IPS DF 6.9 (cell line): ENCODE measurements at regions not wholly inside any gene's neighbourhood (a gene's known extent, or its start where the extent isn't known, plus 50 kb on each side); places are given as distances from the start of the nearest gene placed in this dataset.

Experiments
- DNase-seq: peaks from one replicate; pipeline ENCODE4 v3.0.0-alpha.2; 2013; ENCODE audit warnings: low read depth, low spot score
- H3K27ac ChIP-seq: one replicate; pipeline ENCODE4 v1.5.1; 2013; ENCODE audit warnings: low read length, control low read depth
- H3K27me3 ChIP-seq: 2 replicates; pipeline ENCODE4 v1.6.1; 2013; ENCODE audit warnings: mild to moderate bottlenecking, low read length; ENCODE audit not compliant: control insufficient read depth, insufficient read depth
- H3K36me3 ChIP-seq: 2 replicates; pipeline ENCODE4 v1.6.1; 2013; ENCODE audit warnings: low read length; ENCODE audit not compliant: control insufficient read depth, insufficient read depth
- H3K4me1 ChIP-seq: 2 replicates; pipeline ENCODE4 v1.6.1; 2013; ENCODE audit warnings: low read length; ENCODE audit not compliant: control insufficient read depth, insufficient read depth
- H3K4me3 ChIP-seq: 2 replicates; pipeline ENCODE4 v1.5.1; 2013; ENCODE audit warnings: mild to moderate bottlenecking, low read length
- H3K9me3 ChIP-seq: 2 replicates; pipeline ENCODE4 v1.6.1; 2013; ENCODE audit warnings: low read length, inconsistent platforms; ENCODE audit not compliant: control insufficient read depth, insufficient read depth
- WGBS: extraction: QIAGEN DNeasy Blood & Tissue Kit; methylation state at CpG from one replicate; pipeline ENCODE4 v1.1.7; 2013; ENCODE audit warnings: mixed read lengths, missing lambda C conversion rate; ENCODE audit not compliant: insufficient read length, insufficient coverage; 5-methylcytosine and 5-hydroxymethylcytosine counted together

GRCh38 chr5:26014206-26014605 is 1024.2 kb downstream of the CDH9 start:
- H3K9me3 ChIP-seq = no peaks in the 10 kb centered on the region
- DNase-seq = no peak
- no CpG with 5 or more reads among the region's 1 CpG for WGBS
- H3K36me3 ChIP-seq = no peaks in the 10 kb centered on the region
- no peak overlapping the region for H3K27ac ChIP-seq
- H3K27me3 ChIP-seq = no peaks in the 10 kb centered on the region
- no peaks in the 10 kb centered on the region for H3K4me1 ChIP-seq
- H3K4me3 ChIP-seq = no peak overlapping the region

GRCh38 chr5:26012078-26012477 is 1026.3 kb downstream of the CDH9 start:
- no CpG with 5 or more reads among the region's 1 CpG for WGBS
- H3K27me3 ChIP-seq = no peaks in the 10 kb centered on the region
- DNase-seq = no peak
- H3K4me1 ChIP-seq = no peaks in the 10 kb centered on the region
- no peak overlapping the region for H3K4me3 ChIP-seq
- H3K9me3 ChIP-seq = no peaks in the 10 kb centered on the region
- H3K27ac ChIP-seq = no peak overlapping the region
- no peaks in the 10 kb centered on the region for H3K36me3 ChIP-seq

- H3K4me1 ChIP-seq = no peaks in the 10 kb centered on the region
- H3K9me3 ChIP-seq = no peaks in the 10 kb centered on the region
- H3K27me3 ChIP-seq = no peaks in the 10 kb centered on the region
- H3K27ac ChIP-seq = no peak overlapping the region
- no peaks in the 10 kb centered on the region for H3K36me3 ChIP-seq
- DNase-seq = peak; percentile 52
- no peak overlapping the region for H3K4me3 ChIP-seq
- WGBS = no CpG with 5 or more reads among the region's 6 CpGs
Measured at GRCh38 chr5:26009742-26010141, 1028.6 kb downstream of the CDH9 start.

- Histone ChIP-seq H3K27me3 (no peaks in the 10 kb centered on the region), H3K9me3 (no peaks in the 10 kb centered on the region), H3K27ac (no peak overlapping the region), H3K4me1 (no peaks in the 10 kb centered on the region), H3K4me3 (no peak overlapping the region), H3K36me3 (no peaks in the 10 kb centered on the region)
- DNase-seq = no peak
- no CpG with 5 or more reads among the region's 3 CpGs for WGBS
Measured at GRCh38 chr5:26003966-26004365, 1034.4 kb downstream of the CDH9 start.

GRCh38 chr5:25995209-25995608 is 1043.2 kb downstream of the CDH9 start:
- no peaks in the 10 kb centered on the region for H3K36me3 ChIP-seq
- no peak for DNase-seq
- H3K4me1 ChIP-seq = no peaks in the 10 kb centered on the region
- H3K9me3 ChIP-seq = no peaks in the 10 kb centered on the region
- H3K4me3 ChIP-seq = no peak overlapping the region
- no CpG with 5 or more reads among the region's 2 CpGs for WGBS
- H3K27me3 ChIP-seq = no peaks in the 10 kb centered on the region
- H3K27ac ChIP-seq = no peak overlapping the region

GRCh38 chr5:25993701-25994100 is 1044.7 kb downstream of the CDH9 start:
- DNase-seq = no peak
- no CpG with 5 or more reads among the region's 3 CpGs for WGBS
- Histone ChIP-seq H3K4me1 (no peaks in the 10 kb centered on the region), H3K9me3 (no peaks in the 10 kb centered on the region), H3K27ac (no peak overlapping the region), H3K4me3 (no peak overlapping the region), H3K27me3 (no peaks in the 10 kb centered on the region), H3K36me3 (no peaks in the 10 kb centered on the region)

GRCh38 chr5:25991639-25992038 is 1046.7 kb downstream of the CDH9 start:
- Histone ChIP-seq H3K9me3 (no peaks in the 10 kb centered on the region), H3K27ac (no peak overlapping the region), H3K4me3 (no peak overlapping the region), H3K4me1 (no peaks in the 10 kb centered on the region), H3K27me3 (no peaks in the 10 kb centered on the region), H3K36me3 (no peaks in the 10 kb centered on the region)
- no CpG with 5 or more reads among the region's 18 CpGs for WGBS
- no peak for DNase-seq

- Histone ChIP-seq H3K36me3 (no peaks in the 10 kb centered on the region), H3K4me3 (no peak overlapping the region), H3K4me1 (no peaks in the 10 kb centered on the region), H3K27ac (no peak overlapping the region), H3K9me3 (no peaks in the 10 kb centered on the region), H3K27me3 (no peaks in the 10 kb centered on the region)
- no peak for DNase-seq
- no CpG with 5 or more reads among the region's 1 CpG for WGBS
Measured at GRCh38 chr5:25990771-25991170, 1047.6 kb downstream of the CDH9 start.

GRCh38 chr5:25979086-25979485 is 1059.3 kb downstream of the CDH9 start:
- Histone ChIP-seq H3K4me3 (no peak overlapping the region), H3K4me1 (no peaks in the 10 kb centered on the region), H3K9me3 (no peaks in the 10 kb centered on the region; the same call in 1 of the 2 replicates), H3K27me3 (no peaks in the 10 kb centered on the region), H3K27ac (no peak overlapping the region), H3K36me3 (no peaks in the 10 kb centered on the region)
- WGBS = no CpG with 5 or more reads among the region's 1 CpG
- DNase-seq = no peak

- Histone ChIP-seq H3K27ac (no peak overlapping the region), H3K36me3 (no peaks in the 10 kb centered on the region), H3K4me3 (no peak overlapping the region), H3K4me1 (no peaks in the 10 kb centered on the region), H3K9me3 (no peaks in the 10 kb centered on the region; the same call in 1 of the 2 replicates), H3K27me3 (no peaks in the 10 kb centered on the region)
- no peak for DNase-seq
- WGBS = no CpG with 5 or more reads among the region's 2 CpGs
Measured at GRCh38 chr5:25975885-25976284, 1062.5 kb downstream of the CDH9 start.

- Histone ChIP-seq H3K27me3 (no peaks in the 10 kb centered on the region), H3K27ac (no peak overlapping the region), H3K4me3 (no peak overlapping the region), H3K36me3 (no peaks in the 10 kb centered on the region), H3K4me1 (no peaks in the 10 kb centered on the region), H3K9me3 (no peaks in the 10 kb centered on the region)
- no CpG with 5 or more reads among the region's 1 CpG for WGBS
- DNase-seq = no peak
Measured at GRCh38 chr5:25974451-25974850, 1063.9 kb downstream of the CDH9 start.
